ENCODE measurements at regions not wholly inside any gene's neighbourhood (a gene's known extent, or its start where the extent isn't known, plus 50 kb on each side); places are given as distances from the start of the nearest gene placed in this dataset.

DNA sequence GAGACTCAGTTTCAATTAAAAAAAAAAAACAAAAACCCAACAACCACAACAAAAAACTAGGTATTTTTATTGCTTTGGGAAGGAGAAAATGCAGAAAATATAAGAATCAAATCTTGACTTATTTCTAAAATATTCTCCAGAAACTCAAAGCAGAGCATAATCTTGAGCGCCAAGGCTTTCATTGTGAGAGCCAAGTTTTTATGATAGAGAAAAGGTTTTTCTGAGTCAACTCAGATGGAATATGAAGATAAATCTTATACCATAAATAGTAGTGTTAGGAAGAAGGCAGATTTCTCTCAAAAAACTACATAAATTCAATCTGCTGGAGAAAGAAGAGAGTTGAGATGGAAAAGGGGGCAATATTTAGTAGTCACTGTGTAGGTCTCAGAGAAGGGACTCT, 121.2 kb upstream of the OSR1 start:
- no peaks in the 10 kb centered on the region for H3K9me3 ChIP-seq (ENCODE audit: severe bottlenecking)
- H3K4me3 ChIP-seq (ENCODE audit: severe bottlenecking) = no peak overlapping the region
- TF ChIP-seq, protein P1, sequence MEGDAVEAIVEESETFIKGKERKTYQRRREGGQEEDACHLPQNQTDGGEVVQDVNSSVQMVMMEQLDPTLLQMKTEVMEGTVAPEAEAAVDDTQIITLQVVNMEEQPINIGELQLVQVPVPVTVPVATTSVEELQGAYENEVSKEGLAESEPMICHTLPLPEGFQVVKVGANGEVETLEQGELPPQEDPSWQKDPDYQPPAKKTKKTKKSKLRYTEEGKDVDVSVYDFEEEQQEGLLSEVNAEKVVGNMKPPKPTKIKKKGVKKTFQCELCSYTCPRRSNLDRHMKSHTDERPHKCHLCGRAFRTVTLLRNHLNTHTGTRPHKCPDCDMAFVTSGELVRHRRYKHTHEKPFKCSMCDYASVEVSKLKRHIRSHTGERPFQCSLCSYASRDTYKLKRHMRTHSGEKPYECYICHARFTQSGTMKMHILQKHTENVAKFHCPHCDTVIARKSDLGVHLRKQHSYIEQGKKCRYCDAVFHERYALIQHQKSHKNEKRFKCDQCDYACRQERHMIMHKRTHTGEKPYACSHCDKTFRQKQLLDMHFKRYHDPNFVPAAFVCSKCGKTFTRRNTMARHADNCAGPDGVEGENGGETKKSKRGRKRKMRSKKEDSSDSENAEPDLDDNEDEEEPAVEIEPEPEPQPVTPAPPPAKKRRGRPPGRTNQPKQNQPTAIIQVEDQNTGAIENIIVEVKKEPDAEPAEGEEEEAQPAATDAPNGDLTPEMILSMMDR (IDR thresholded peaks at IDR 0.05; ENCODE audit: poor library complexity, severe bottlenecking) = no peak
- H3K4me1 ChIP-seq (ENCODE audit: insufficient read depth, poor library complexity, severe bottlenecking) = no peaks in the 10 kb centered on the region
- no peak overlapping the region for H3K27ac ChIP-seq (ENCODE audit: poor library complexity, severe bottlenecking)
- ATAC-seq (ENCODE audit: low read depth) (no peak), DNase-seq (ENCODE audit: low spot score) (no peak)
- H3K36me3 ChIP-seq (ENCODE audit: low read depth) = no peaks in the 10 kb centered on the region
- H3K27me3 ChIP-seq (ENCODE audit: insufficient read depth, poor library complexity, severe bottlenecking) = no peaks in the 10 kb centered on the region

DNA sequence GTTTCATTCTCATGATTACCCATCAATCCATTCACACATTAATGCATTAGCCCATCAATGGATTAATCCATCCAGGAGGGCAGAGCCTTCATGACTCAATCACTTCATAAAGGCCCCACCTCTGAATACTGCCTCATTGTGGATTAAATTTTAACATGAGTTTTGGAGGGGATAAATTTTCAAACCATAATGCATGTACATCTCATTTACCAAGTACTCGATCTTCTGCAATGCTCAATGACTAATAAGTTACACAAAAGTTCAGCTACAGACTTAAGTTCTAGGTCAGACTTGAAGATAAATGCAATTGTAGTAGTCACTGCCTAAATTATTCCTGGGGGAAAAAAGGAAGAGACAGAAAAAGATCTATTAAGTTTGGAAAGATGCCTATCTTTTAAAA, 120.0 kb upstream of the OSR1 start:
- no peak overlapping the region for H3K27ac ChIP-seq (ENCODE audit: poor library complexity, severe bottlenecking)

DNA sequence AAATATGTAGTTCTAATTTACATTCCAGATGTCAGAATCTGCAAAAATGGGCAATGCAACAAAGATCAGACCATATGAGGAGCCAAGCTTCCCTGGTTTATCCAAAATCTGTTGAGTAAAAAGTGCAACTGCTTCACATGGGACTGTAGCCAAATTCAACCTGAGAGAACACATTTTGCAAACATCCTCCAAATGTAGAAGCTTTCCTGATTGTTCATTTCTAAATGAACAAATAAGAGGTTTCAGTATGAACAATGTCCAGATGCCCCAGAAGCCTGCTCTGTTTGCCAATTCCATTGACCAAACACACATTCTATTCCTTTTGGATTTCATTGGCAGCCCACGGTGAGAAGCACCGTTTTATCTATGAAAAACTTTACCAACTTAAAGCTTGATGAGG, 117.9 kb upstream of the OSR1 start:
- no peak for ATAC-seq (ENCODE audit: low read depth)
- TF ChIP-seq, protein P1 (IDR thresholded peaks at IDR 0.05; ENCODE audit: poor library complexity, severe bottlenecking) = no peak
- DNase-seq (ENCODE audit: low spot score) = no peak
- H3K36me3 ChIP-seq (ENCODE audit: low read depth) = no peaks in the 10 kb centered on the region
- H3K4me3 ChIP-seq (ENCODE audit: severe bottlenecking) = no peak overlapping the region
- no peaks in the 10 kb centered on the region for H3K27me3 ChIP-seq (ENCODE audit: insufficient read depth, poor library complexity, severe bottlenecking)
- H3K4me1 ChIP-seq (ENCODE audit: insufficient read depth, poor library complexity, severe bottlenecking) = no peaks in the 10 kb centered on the region
- no peaks in the 10 kb centered on the region for H3K9me3 ChIP-seq (ENCODE audit: severe bottlenecking)
- no peak overlapping the region for H3K27ac ChIP-seq (ENCODE audit: poor library complexity, severe bottlenecking)

More for the DNA sequence above, 120.0 kb upstream of the OSR1 start:
- H3K36me3 ChIP-seq (ENCODE audit: low read depth) = no peaks in the 10 kb centered on the region
- no peaks in the 10 kb centered on the region for H3K9me3 ChIP-seq (ENCODE audit: severe bottlenecking)
- H3K4me3 ChIP-seq (ENCODE audit: severe bottlenecking) = no peak overlapping the region
- H3K27me3 ChIP-seq (ENCODE audit: insufficient read depth, poor library complexity, severe bottlenecking) = no peaks in the 10 kb centered on the region
- DNase-seq (ENCODE audit: low spot score) (no peak), ATAC-seq (ENCODE audit: low read depth) (0 out of 3 replicates have a peak, but pooled peaks have one; percentile 21)
- H3K4me1 ChIP-seq (ENCODE audit: insufficient read depth, poor library complexity, severe bottlenecking) = no peaks in the 10 kb centered on the region
- TF ChIP-seq, protein P1 (IDR thresholded peaks at IDR 0.05; ENCODE audit: poor library complexity, severe bottlenecking) = no peak

DNA sequence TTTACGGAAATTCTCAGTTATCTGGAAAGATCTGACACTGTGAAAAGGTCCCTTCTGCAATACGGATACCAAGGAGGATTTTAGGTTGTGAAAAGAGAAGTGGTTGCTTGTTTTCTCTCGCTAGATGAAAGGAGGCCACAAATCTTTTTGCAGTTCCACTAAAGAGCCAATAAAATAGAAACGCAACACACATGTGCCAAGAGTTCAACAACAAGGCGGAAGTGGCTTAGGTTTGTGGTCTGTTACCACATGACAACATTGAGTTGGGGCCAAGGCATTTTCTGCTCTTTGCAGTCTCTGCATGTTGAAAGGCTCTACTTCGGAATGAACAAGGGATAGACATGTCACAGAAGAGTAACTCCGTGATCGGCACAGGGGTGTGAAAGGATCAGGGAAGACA, 115.7 kb upstream of the OSR1 start:
- no peak for DNase-seq (ENCODE audit: low spot score)
- Histone ChIP-seq H3K27me3 (ENCODE audit: insufficient read depth, poor library complexity, severe bottlenecking) (no peaks in the 10 kb centered on the region), H3K36me3 (ENCODE audit: low read depth) (no peaks in the 10 kb centered on the region), H3K9me3 (ENCODE audit: severe bottlenecking) (no peaks in the 10 kb centered on the region), H3K4me1 (ENCODE audit: insufficient read depth, poor library complexity, severe bottlenecking) (no peaks in the 10 kb centered on the region), H3K27ac (ENCODE audit: poor library complexity, severe bottlenecking) (no peak overlapping the region), H3K4me3 (ENCODE audit: severe bottlenecking) (no peak overlapping the region)
- ATAC-seq (ENCODE audit: low read depth) = no peak
- TF ChIP-seq, protein P1 (IDR thresholded peaks at IDR 0.05; ENCODE audit: poor library complexity, severe bottlenecking) = no peak

DNA sequence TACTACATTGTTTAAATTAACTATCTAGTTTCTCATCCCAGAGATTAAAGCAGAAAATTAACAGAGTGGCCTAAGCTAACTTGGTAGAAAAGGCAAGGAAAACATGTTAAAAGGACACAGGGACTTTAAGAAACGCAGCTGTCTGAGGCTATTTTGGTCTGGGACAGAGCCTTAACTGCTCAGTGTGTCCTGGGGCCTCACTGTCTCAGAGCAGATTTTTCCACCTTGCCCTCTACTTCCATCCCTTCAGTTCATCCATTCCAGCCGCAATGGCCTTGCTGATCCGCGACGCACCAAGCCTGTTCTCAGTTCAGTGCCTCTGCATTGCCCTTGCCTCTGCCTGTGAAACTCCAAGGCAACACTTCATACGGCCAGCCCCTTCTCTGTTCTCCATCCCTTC, 114.9 kb upstream of the OSR1 start:
- TF ChIP-seq, protein P1 (IDR thresholded peaks at IDR 0.05; ENCODE audit: poor library complexity, severe bottlenecking) = no peak
- H3K27me3 ChIP-seq (ENCODE audit: insufficient read depth, poor library complexity, severe bottlenecking) = no peaks in the 10 kb centered on the region
- DNase-seq (ENCODE audit: low spot score) (no peak), ATAC-seq (ENCODE audit: low read depth) (no peak)
- no peaks in the 10 kb centered on the region for H3K36me3 ChIP-seq (ENCODE audit: low read depth)
- no peaks in the 10 kb centered on the region for H3K9me3 ChIP-seq (ENCODE audit: severe bottlenecking)
- no peak overlapping the region for H3K4me3 ChIP-seq (ENCODE audit: severe bottlenecking)
- no peaks in the 10 kb centered on the region for H3K4me1 ChIP-seq (ENCODE audit: insufficient read depth, poor library complexity, severe bottlenecking)
- H3K27ac ChIP-seq (ENCODE audit: poor library complexity, severe bottlenecking) = no peak overlapping the region

All from RWPE2 (cell line).